Gastroesophageal sphincter (tissue), 4 donors: ENCODE measurements at regions not wholly inside any gene's neighbourhood (a gene's known extent, or its start where the extent isn't known, plus 50 kb on each side); places are given as distances from the start of the nearest gene placed in this dataset.

ENCODE experiments used
- ATAC-seq: fragments of 150-250 bp; one replicate; pipeline ENCODE4 v1.9.1; 2016; ENCODE audit warnings: mild to moderate bottlenecking, moderate library complexity
- H3K27ac ChIP-seq, 4 donors: fragments of 200-600 bp; sonication (generic) in 3 of 4; 1 replicate in 3 of 4; 2 replicates in 1 of 4; pipeline ENCODE4 v1.5.1; 2016 to 2019
- H3K27me3 ChIP-seq: fragments of 200-600 bp; sonication (generic); one replicate; pipeline ENCODE4 v1.5.1; 2019
- H3K36me3 ChIP-seq, 2 donors: fragments of 200-600 bp; sonication (generic); one replicate each; pipeline ENCODE4 v1.5.1; 2019; ENCODE audit warnings: control low read depth in 1 of 2
- H3K4me1 ChIP-seq, 3 donors: fragments of 200-600 bp; sonication (generic); 1 replicate in 2 of 3; 2 replicates in 1 of 3; pipeline ENCODE4 v1.5.1; 2016 to 2019; ENCODE audit warnings: control low read depth in 2 of 3
- H3K4me3 ChIP-seq, 2 donors: fragments of 200-600 bp; sonication (generic); one replicate each; pipeline ENCODE4 v1.5.1; 2019; ENCODE audit warnings: mild to moderate bottlenecking in 1 of 2, moderate library complexity in 1 of 2
- H3K9me3 ChIP-seq, 3 donors: fragments of 200-600 bp; sonication (generic); one replicate each; pipeline ENCODE4 v1.5.1; 2017 to 2019; ENCODE audit warnings: control low read depth in 2 of 3
- EP300 ChIP-seq: sonication (generic); formaldehyde crosslinking; IDR thresholded peaks from one replicate; pipeline ENCODE4 v1.6.1; 2017; ENCODE audit warnings: antibody characterized with exemption, mild to moderate bottlenecking
- POLR2A ChIP-seq, 2 donors: fragments of 450-650 bp; IDR thresholded peaks; one replicate each; pipeline ENCODE4 v1.6.1; 2017; ENCODE audit warnings: antibody characterized with exemption in 2 of 2, mild to moderate bottlenecking in 2 of 2, moderate library complexity in 1 of 2
- POLR2AphosphoS5 ChIP-seq: sonication (generic); formaldehyde crosslinking; IDR thresholded peaks from one replicate; pipeline ENCODE4 v1.6.1; 2017; ENCODE audit warnings: antibody characterized with exemption
- WGBS, 2 donors: methylation state at CpG; one replicate each; pipeline ENCODE4 v1.1.5; 2018; ENCODE audit warnings: low coverage in 1 of 2; 5-methylcytosine and 5-hydroxymethylcytosine counted together
- TF ChIP-seq, protein P1 (sequence below), 4 experiments: fragments of 200-600 bp in 2 of 4; fragments of 450-650 bp in 2 of 4; sonication (generic) in 1 of 4; IDR thresholded peaks; one replicate each; pipeline ENCODE4 v1.5.1; 2017 to 2019; ENCODE audit warnings: antibody characterized with exemption in 4 of 4, mild to moderate bottlenecking in 2 of 4, moderate library complexity in 2 of 4

DNA sequence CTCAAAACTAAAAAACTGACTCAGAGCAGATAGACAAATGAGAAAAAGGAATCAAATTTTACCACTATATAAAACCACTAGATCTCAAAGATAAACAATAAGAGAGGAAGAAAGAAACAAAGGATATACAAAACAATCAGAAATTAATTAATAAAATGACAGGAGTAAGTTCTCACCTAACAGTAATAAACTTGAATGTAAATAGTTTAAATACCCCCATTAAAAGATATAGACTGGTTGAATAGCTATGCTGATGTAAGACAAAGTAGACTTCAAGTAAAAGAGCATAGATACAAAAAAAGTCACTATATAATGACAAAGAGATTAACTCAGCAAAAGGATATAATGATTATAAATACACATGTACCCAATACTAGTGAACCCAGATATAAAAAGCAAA lies 72.3 kb upstream of the GNAZ start:
- Histone ChIP-seq H3K4me1 (no peaks in the 10 kb centered on the region), H3K4me3 (no peak overlapping the region), H3K9me3 (peaks cover 0 to 21% (median 0%) of the 10 kb centered on the region in 3 donors), H3K27me3 (peaks cover 20% of the 10 kb centered on the region), H3K27ac (no peak overlapping the region), H3K36me3 (no peaks in the 10 kb centered on the region)
- ATAC-seq: no peak
- TF ChIP-seq POLR2A (IDR thresholded peaks at IDR 0.05) (no peak), EP300 (no peak), POLR2AphosphoS5 (no peak)
- TF ChIP-seq, protein P1, sequence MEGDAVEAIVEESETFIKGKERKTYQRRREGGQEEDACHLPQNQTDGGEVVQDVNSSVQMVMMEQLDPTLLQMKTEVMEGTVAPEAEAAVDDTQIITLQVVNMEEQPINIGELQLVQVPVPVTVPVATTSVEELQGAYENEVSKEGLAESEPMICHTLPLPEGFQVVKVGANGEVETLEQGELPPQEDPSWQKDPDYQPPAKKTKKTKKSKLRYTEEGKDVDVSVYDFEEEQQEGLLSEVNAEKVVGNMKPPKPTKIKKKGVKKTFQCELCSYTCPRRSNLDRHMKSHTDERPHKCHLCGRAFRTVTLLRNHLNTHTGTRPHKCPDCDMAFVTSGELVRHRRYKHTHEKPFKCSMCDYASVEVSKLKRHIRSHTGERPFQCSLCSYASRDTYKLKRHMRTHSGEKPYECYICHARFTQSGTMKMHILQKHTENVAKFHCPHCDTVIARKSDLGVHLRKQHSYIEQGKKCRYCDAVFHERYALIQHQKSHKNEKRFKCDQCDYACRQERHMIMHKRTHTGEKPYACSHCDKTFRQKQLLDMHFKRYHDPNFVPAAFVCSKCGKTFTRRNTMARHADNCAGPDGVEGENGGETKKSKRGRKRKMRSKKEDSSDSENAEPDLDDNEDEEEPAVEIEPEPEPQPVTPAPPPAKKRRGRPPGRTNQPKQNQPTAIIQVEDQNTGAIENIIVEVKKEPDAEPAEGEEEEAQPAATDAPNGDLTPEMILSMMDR (IDR thresholded peaks at IDR 0.05): no peak

DNA sequence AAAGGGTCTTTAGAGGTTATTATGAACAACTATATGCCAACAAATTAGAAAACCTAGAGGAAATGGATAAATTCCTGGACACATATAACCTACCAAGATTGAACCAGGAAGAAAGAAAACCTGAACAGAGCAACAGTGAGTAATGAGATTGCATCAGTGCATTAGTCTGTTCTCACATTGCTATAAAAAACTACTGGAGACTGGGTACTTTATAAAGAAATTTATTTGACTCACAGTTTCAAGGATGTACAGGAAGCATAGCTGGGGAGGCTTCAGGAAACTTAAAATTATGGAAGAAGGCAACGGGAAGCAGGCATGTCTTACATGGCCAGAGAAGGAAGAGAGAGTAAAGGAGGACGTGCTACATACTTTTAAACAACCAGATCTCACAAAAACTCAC lies 70.8 kb upstream of the GNAZ start:
- H3K4me1 ChIP-seq: no peaks in the 10 kb centered on the region
- ATAC-seq: no peak

DNA sequence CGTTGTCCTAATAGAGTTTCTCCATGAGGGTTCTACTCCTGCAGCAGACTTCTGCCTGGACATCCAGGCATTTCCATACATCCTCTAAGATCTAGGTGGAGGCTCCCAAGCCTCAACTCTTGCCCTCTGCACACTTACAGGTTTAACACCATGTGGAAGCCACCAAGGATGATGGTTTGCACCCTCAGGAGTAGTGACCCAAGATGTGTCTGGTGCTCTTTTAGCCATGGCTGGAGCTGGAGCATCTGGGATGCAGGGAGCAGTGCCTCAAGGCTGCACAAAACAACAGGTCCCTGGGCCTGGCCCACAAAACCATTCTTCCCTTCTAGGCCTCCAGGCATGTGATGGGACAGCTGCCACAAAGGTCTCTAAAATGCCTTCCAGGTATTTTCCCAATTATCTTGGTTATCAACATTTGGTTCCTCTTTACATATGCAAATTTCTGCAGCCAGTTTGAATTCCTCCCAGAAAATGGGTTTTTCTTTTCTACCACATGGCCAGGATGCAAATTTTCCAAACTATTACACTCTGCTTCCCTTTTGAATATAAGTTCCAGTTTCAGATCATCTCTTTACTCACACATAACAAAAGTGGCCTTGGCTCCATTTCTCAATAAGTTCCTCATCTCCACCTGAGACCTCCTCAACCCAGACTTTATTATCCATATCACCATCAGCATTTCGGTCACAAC lies 69.5 kb upstream of the GNAZ start:
- H3K9me3 ChIP-seq: peaks cover 0 to 21% (median 0%) of the 10 kb centered on the region in 3 donors
- H3K4me3 ChIP-seq: no peak overlapping the region
- no peaks in the 10 kb centered on the region for H3K36me3 ChIP-seq
- H3K27ac ChIP-seq: no peak overlapping the region
- H3K27me3 ChIP-seq: peaks cover 23% of the 10 kb centered on the region
- 82 to 91% methylated on average over 1 to 2 of the region's 2 CpGs for whole genome bisulfite sequencing, 2 donors
- H3K4me1 ChIP-seq: no peaks in the 10 kb centered on the region
- TF ChIP-seq POLR2A (IDR thresholded peaks at IDR 0.05): no peak
- no peak for TF ChIP-seq POLR2AphosphoS5
- no peak for TF ChIP-seq EP300
- TF ChIP-seq, protein P1 (IDR thresholded peaks at IDR 0.05): no peak
- no peak for ATAC-seq

More for the DNA sequence above, 70.8 kb upstream of the GNAZ start:
- TF ChIP-seq EP300: no peak
- no peak for TF ChIP-seq POLR2A (IDR thresholded peaks at IDR 0.05)
- TF ChIP-seq POLR2AphosphoS5: no peak
- TF ChIP-seq, protein P1 (IDR thresholded peaks at IDR 0.05): no peak
- Histone ChIP-seq H3K27me3 (peaks cover 23% of the 10 kb centered on the region), H3K9me3 (peaks cover 0 to 21% (median 0%) of the 10 kb centered on the region in 3 donors), H3K27ac (no peak overlapping the region), H3K36me3 (no peaks in the 10 kb centered on the region), H3K4me3 (no peak overlapping the region)
- WGBS, 2 donors: 29 to 60% methylated on average over 1 to 2 of the region's 2 CpGs

DNA sequence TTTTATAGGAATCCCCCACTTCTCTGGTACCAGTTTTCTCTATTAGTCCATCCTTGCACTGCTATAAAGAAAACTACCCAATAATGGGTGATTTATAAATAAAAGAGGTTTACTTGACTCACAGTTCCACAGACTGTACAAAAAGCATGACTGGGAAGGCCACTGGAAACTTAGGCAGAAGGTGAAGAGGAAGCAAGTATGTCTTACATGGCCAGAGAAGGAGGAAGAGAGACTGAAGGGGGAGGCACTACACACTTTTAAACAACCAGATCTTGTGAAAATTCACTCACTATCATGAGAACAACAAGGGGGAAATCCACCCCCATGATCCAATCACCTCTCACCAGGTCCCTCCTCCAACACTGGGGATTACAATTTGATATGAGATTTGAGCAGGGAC lies 68.9 kb upstream of the GNAZ start:
- H3K9me3 ChIP-seq: peaks cover 0 to 20% (median 0%) of the 10 kb centered on the region in 3 donors
- no peak for TF ChIP-seq EP300
- TF ChIP-seq POLR2A (IDR thresholded peaks at IDR 0.05): no peak
- TF ChIP-seq, protein P1 (IDR thresholded peaks at IDR 0.05): no peak
- no peak for TF ChIP-seq POLR2AphosphoS5
- no peaks in the 10 kb centered on the region for H3K36me3 ChIP-seq
- ATAC-seq: no peak
- H3K27me3 ChIP-seq: peaks cover 23% of the 10 kb centered on the region
- H3K4me3 ChIP-seq: no peak overlapping the region
- no peak overlapping the region for H3K27ac ChIP-seq
- no peaks in the 10 kb centered on the region for H3K4me1 ChIP-seq

DNA sequence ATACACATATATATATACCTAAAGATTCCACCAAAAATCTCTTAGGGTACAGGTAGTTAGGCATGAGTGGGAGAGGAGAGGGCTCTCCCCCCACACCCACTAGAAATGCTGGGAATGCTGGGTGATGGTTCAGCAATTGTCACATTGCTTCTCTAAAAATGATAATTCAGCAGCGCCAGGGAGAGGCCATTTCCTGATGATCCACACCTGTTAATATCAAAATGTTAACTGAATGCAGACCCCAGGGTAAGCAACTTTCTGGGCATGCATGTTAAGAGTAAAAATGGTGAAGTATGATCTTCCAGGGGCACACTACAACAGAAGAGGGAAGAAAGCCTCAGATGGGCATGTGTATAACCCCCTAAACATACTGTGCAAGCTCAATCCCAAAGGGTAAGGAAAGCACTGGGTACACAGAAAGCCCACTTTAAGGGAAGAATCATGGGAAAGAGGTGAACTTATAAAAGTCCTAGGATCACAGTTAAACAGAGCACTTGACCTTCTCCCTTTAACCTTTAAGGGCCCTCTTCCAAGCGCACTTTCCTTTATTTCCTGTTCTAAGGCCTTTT lies 67.6 kb upstream of the GNAZ start:
- Histone ChIP-seq H3K4me3 (no peak overlapping the region), H3K27ac (no peak overlapping the region), H3K27me3 (peaks cover 23% of the 10 kb centered on the region), H3K36me3 (no peaks in the 10 kb centered on the region), H3K4me1 (no peaks in the 10 kb centered on the region), H3K9me3 (peaks cover 0 to 7% (median 0%) of the 10 kb centered on the region in 3 donors)
- 79 to 81% methylated on average over 2 of the region's 2 CpGs for WGBS, 2 donors
- TF ChIP-seq, protein P1 (IDR thresholded peaks at IDR 0.05): no peak
- TF ChIP-seq POLR2A (IDR thresholded peaks at IDR 0.05) (no peak), POLR2AphosphoS5 (no peak), EP300 (no peak)
- no peak for ATAC-seq
